H9 (cell line): ENCODE measurements at regions not wholly inside any gene's neighbourhood (a gene's known extent, or its start where the extent isn't known, plus 50 kb on each side); places are given as distances from the start of the nearest gene placed in this dataset.

Experiments used
- DNase-seq: peaks from one replicate; pipeline ENCODE4 v3.0.0-alpha.2; 2017
- H2AFZ ChIP-seq: one replicate; pipeline ENCODE4 v1.6.1; 2013; ENCODE audit warnings: mild to moderate bottlenecking, low read length, control low read depth, moderate library complexity
- H2AK5ac ChIP-seq: 2 replicates; pipeline ENCODE4 v1.6.1; 2013; ENCODE audit warnings: low read length, control low read depth, mixed read lengths; ENCODE audit not compliant: insufficient read length
- H2BK120ac ChIP-seq: one replicate; pipeline ENCODE4 v1.6.1; 2013; ENCODE audit warnings: low read depth, mild to moderate bottlenecking, low read length, control low read depth, inconsistent platforms; ENCODE audit not compliant: poor library complexity, severe bottlenecking
- H2BK12ac ChIP-seq: 2 replicates; pipeline ENCODE4 v1.6.1; 2013; ENCODE audit warnings: low read length, control low read depth, mixed read lengths, low read depth; ENCODE audit not compliant: insufficient read length
- H2BK15ac ChIP-seq: 2 replicates; pipeline ENCODE4 v1.6.1; 2013; ENCODE audit warnings: low read depth, low read length, control low read depth
- H2BK20ac ChIP-seq: one replicate; pipeline ENCODE4 v1.6.1; 2013; ENCODE audit warnings: low read depth, mild to moderate bottlenecking, low read length, control low read depth, inconsistent platforms; ENCODE audit not compliant: poor library complexity, severe bottlenecking
- H2BK5ac ChIP-seq: 2 replicates; pipeline ENCODE4 v1.6.1; 2013; ENCODE audit warnings: low read length, control low read depth, mixed read lengths; ENCODE audit not compliant: insufficient read length
- H3K14ac ChIP-seq: 2 replicates; pipeline ENCODE4 v1.6.1; 2013; ENCODE audit warnings: low read length, control low read depth; ENCODE audit not compliant: insufficient read depth
- H3K18ac ChIP-seq: 2 replicates; pipeline ENCODE4 v1.6.1; 2013; ENCODE audit warnings: low read depth, mild to moderate bottlenecking, mixed read lengths, low read length, control low read depth; ENCODE audit not compliant: insufficient read length
- H3K23ac ChIP-seq: 2 replicates; pipeline ENCODE4 v1.6.1; 2013; ENCODE audit warnings: low read length, control low read depth, mixed read lengths, low read depth; ENCODE audit not compliant: insufficient read length
- H3K23me2 ChIP-seq: 2 replicates; pipeline ENCODE4 v1.6.1; 2013; ENCODE audit warnings: low read depth, mild to moderate bottlenecking, mixed read lengths, low read length, control low read depth; ENCODE audit not compliant: insufficient read length, poor library complexity, severe bottlenecking
- H3K27ac ChIP-seq: 2 replicates; pipeline ENCODE4 v1.5.1; 2013; ENCODE audit warnings: low read length, control low read depth, mixed read lengths, low read depth; ENCODE audit not compliant: insufficient read length
- H3K27me3 ChIP-seq: 2 replicates; pipeline ENCODE4 v1.6.1; 2013; ENCODE audit warnings: low read length, control low read depth, inconsistent platforms; ENCODE audit not compliant: insufficient read depth
- H3K4ac ChIP-seq: 2 replicates; pipeline ENCODE4 v1.6.1; 2013; ENCODE audit warnings: low read depth, mild to moderate bottlenecking, control low read depth, inconsistent platforms, low read length, moderate library complexity
- H3K4me1 ChIP-seq: 2 replicates; pipeline ENCODE4 v1.6.1; 2013; ENCODE audit warnings: low read length, control low read depth, inconsistent platforms; ENCODE audit not compliant: insufficient read depth
- H3K4me2 ChIP-seq: 2 replicates; pipeline ENCODE4 v1.6.1; 2013; ENCODE audit warnings: low read length, control low read depth, mixed read lengths; ENCODE audit not compliant: insufficient read length, insufficient read depth
- H3K56ac ChIP-seq: 2 replicates; pipeline ENCODE4 v1.6.1; 2013; ENCODE audit warnings: low read depth, mild to moderate bottlenecking, mixed read lengths, low read length, control low read depth; ENCODE audit not compliant: insufficient read length
- H3K79me1 ChIP-seq: 2 replicates; pipeline ENCODE4 v1.6.1; 2013; ENCODE audit warnings: low read depth, mild to moderate bottlenecking, moderate library complexity, low read length, control low read depth, inconsistent platforms; ENCODE audit not compliant: insufficient read depth, poor library complexity, severe bottlenecking
- H3K79me2 ChIP-seq: 2 replicates; pipeline ENCODE4 v1.6.1; 2013; ENCODE audit warnings: low read length, control low read depth, inconsistent platforms; ENCODE audit not compliant: insufficient read depth
- H3K9ac ChIP-seq: 2 replicates; pipeline ENCODE4 v1.6.1; 2013; ENCODE audit warnings: low read length, control low read depth, mixed read lengths; ENCODE audit not compliant: insufficient read length; ENCODE audit errors: extremely low read depth
- H3K9me3 ChIP-seq: one replicate; pipeline ENCODE4 v1.6.1; 2013; ENCODE audit warnings: low read depth, low read length, inconsistent platforms; ENCODE audit not compliant: control insufficient read depth
- H3T11ph ChIP-seq: one replicate; pipeline ENCODE4 v1.6.1; 2013; ENCODE audit warnings: mild to moderate bottlenecking, low read length, control low read depth, inconsistent platforms
- H4K20me1 ChIP-seq: one replicate; pipeline ENCODE4 v1.6.1; 2013; ENCODE audit not compliant: control insufficient read depth, insufficient read length, insufficient read depth
- H4K5ac ChIP-seq: 2 replicates; pipeline ENCODE4 v1.6.1; 2013; ENCODE audit warnings: low read depth, mild to moderate bottlenecking, mixed read lengths, low read length, control low read depth; ENCODE audit not compliant: insufficient read length
- H4K8ac ChIP-seq: replicated peaks from 2 replicates; pipeline ENCODE4 v1.6.1; 2013; ENCODE audit warnings: low read length, control low read depth, mixed read lengths, low read depth; ENCODE audit not compliant: insufficient read length
- H4K91ac ChIP-seq: 2 replicates; pipeline ENCODE4 v1.6.1; 2013; ENCODE audit warnings: low read depth, mild to moderate bottlenecking, moderate library complexity, mixed read lengths, low read length, control low read depth; ENCODE audit not compliant: insufficient read length
- H3K27ac Mint-ChIP-seq, 3 experiments: 2 replicates in 2 of 3; 3 replicates in 1 of 3; pipeline ENCODE4 v1.8.0; 2020 to 2021; ENCODE audit warnings: mixed read lengths in 3 of 3, mild to moderate bottlenecking in 1 of 3, moderate library complexity in 1 of 3
- H3K27me3 Mint-ChIP-seq: 2 replicates; pipeline ENCODE4 v1.8.0; 2021; ENCODE audit warnings: low read depth, mild to moderate bottlenecking, moderate library complexity, mixed read lengths
- H3K36me3 Mint-ChIP-seq, 3 experiments: 2 replicates in 2 of 3; 3 replicates in 1 of 3; pipeline ENCODE4 v1.8.0; 2020 to 2021; ENCODE audit warnings: low read depth in 3 of 3, mixed read lengths in 3 of 3; ENCODE audit not compliant: insufficient read depth in 1 of 3
- H3K4me1 Mint-ChIP-seq, 2 experiments: 2 replicates each; pipeline ENCODE4 v1.8.0; 2020; ENCODE audit warnings: mixed read lengths in 2 of 2
- H3K4me3 Mint-ChIP-seq, 2 experiments: 2 replicates in 1 of 2; 3 replicates in 1 of 2; pipeline ENCODE4 v1.8.0; 2020 to 2021; ENCODE audit warnings: mild to moderate bottlenecking in 2 of 2, mixed read lengths in 2 of 2, moderate library complexity in 1 of 2
- H3K9me3 Mint-ChIP-seq, 2 experiments: 2 replicates in 1 of 2; 3 replicates in 1 of 2; pipeline ENCODE4 v1.8.0; 2020; ENCODE audit warnings: mild to moderate bottlenecking in 2 of 2, mixed read lengths in 2 of 2, moderate library complexity in 1 of 2
- WGBS: extraction: QIAGEN DNeasy Blood & Tissue Kit; methylation state at CpG from one replicate; pipeline ENCODE4 v1.1.7; 2013; ENCODE audit warnings: missing lambda C conversion rate, low lambda C conversion rate, mixed read lengths; ENCODE audit not compliant: insufficient read length; ENCODE audit errors: extremely low coverage; 5-methylcytosine and 5-hydroxymethylcytosine counted together
- TF ChIP-seq, protein P1 (sequence below): fragments of 200-600 bp; sonication (generic); conservative IDR thresholded peaks from 3 replicates; pipeline ENCODE4 v1.8.0; 2021; ENCODE audit warnings: antibody characterized with exemption, mild to moderate bottlenecking

DNA sequence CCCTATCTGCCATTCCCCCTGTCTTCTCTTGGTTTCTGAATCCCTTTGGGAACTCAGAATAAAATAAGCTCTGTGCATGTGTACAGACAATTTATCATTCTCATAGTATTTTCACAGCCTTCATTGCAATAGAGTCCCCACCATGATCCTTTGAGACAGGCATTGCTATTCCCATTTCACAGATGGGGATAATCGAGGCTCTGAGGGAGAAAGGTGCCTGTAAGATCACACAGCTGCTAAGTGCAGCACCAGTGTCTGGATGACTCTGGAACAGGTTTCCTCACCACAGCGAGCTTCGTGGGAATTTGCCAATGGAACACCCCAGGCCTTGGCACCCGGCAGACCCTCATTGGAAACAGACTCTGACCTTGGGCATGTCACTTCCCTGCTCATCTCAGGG is 293.6 kb downstream of the NSG2 start:
- H2BK5ac ChIP-seq: no peak overlapping the region
- no CpG with 5 or more reads among the region's 4 CpGs for WGBS
- DNase-seq: no peak
- H4K91ac ChIP-seq: no peak overlapping the region
- no peak overlapping the region for H2AFZ ChIP-seq
- H3K27ac Mint-ChIP-seq: no peak overlapping the region
- no peaks in the 10 kb centered on the region; a peak in 1 of 5 replicates for H3K9me3 Mint-ChIP-seq
- H3K36me3 Mint-ChIP-seq: no peaks in the 10 kb centered on the region
- H3K79me2 ChIP-seq: no peaks in the 10 kb centered on the region
- no peak overlapping the region for H2BK20ac ChIP-seq
- no peaks in the 10 kb centered on the region for H3K27me3 ChIP-seq
- no peak overlapping the region for H2AK5ac ChIP-seq
- H2BK15ac ChIP-seq: no peak overlapping the region
- no peak overlapping the region for H3K27ac ChIP-seq
- H3K4me2 ChIP-seq: no peak overlapping the region
- no peak overlapping the region for H3K23ac ChIP-seq
- peaks cover 22 to 24% of the 10 kb centered on the region in 2 experiments for H3K4me1 Mint-ChIP-seq
- H4K5ac ChIP-seq: no peak overlapping the region
- H3K79me1 ChIP-seq: no peaks in the 10 kb centered on the region
- no peaks in the 10 kb centered on the region for H3K23me2 ChIP-seq
- TF ChIP-seq, protein P1, sequence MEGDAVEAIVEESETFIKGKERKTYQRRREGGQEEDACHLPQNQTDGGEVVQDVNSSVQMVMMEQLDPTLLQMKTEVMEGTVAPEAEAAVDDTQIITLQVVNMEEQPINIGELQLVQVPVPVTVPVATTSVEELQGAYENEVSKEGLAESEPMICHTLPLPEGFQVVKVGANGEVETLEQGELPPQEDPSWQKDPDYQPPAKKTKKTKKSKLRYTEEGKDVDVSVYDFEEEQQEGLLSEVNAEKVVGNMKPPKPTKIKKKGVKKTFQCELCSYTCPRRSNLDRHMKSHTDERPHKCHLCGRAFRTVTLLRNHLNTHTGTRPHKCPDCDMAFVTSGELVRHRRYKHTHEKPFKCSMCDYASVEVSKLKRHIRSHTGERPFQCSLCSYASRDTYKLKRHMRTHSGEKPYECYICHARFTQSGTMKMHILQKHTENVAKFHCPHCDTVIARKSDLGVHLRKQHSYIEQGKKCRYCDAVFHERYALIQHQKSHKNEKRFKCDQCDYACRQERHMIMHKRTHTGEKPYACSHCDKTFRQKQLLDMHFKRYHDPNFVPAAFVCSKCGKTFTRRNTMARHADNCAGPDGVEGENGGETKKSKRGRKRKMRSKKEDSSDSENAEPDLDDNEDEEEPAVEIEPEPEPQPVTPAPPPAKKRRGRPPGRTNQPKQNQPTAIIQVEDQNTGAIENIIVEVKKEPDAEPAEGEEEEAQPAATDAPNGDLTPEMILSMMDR: no peak
- no peak overlapping the region for H3K56ac ChIP-seq
- H3K18ac ChIP-seq: no peak overlapping the region
- H3K4ac ChIP-seq: no peak overlapping the region
- H3T11ph ChIP-seq: no peak overlapping the region
- no peak overlapping the region for H2BK12ac ChIP-seq
- H3K4me3 Mint-ChIP-seq: no peak overlapping the region
- no peak overlapping the region for H4K8ac ChIP-seq
- H3K27me3 Mint-ChIP-seq: no peaks in the 10 kb centered on the region
- no peak overlapping the region for H2BK120ac ChIP-seq
- H4K20me1 ChIP-seq: no peaks in the 10 kb centered on the region
- H3K4me1 ChIP-seq: no peaks in the 10 kb centered on the region; the same call in 1 of the 2 replicates
- no peak overlapping the region for H3K9ac ChIP-seq
- no peak overlapping the region for H3K14ac ChIP-seq
- H3K9me3 ChIP-seq: no peaks in the 10 kb centered on the region
